ENCODE measurements at regions not wholly inside any gene's neighbourhood (a gene's known extent, or its start where the extent isn't known, plus 50 kb on each side); places are given as distances from the start of the nearest gene placed in this dataset.

DNA sequence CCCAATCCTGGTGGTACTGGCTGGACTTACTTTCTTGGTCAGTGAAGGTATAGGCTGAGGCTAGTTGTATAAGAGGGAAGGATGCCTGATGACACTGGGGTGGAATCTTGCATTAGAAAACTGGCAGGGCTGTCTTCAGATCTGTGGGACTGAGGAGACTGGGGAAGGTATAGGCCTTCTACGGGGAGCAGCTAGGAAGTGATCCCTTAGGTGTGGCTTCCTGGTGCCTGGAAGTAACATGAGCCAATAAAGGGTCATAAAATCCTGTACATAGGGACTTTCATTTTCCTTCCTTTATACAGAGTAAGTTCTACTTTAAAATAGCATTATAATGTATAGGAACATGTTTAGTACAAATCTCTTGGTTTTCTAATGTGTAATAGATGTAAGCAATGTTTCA, 716.8 kb downstream of the LRFN5 start:
- TF ChIP-seq JUNB (IDR thresholded peaks at IDR 0.05; ENCODE audit: unreplicated experiment) (no peak), ETS1 (IDR thresholded peaks at IDR 0.05) (no peak), EZH2 (IDR thresholded peaks at IDR 0.05; ENCODE audit: low read depth, unreplicated experiment) (no peak), EZH2phosphoT487 (IDR thresholded peaks at IDR 0.05; ENCODE audit: unreplicated experiment) (no peak), POLR2AphosphoS5 (IDR thresholded peaks at IDR 0.05; ENCODE audit: low read depth) (no peak), ZNF331 (CRISPR knock-in tag; IDR thresholded peaks at IDR 0.05; ENCODE audit: low read depth) (no peak), REST (IDR thresholded peaks at IDR 0.05; ENCODE audit: unreplicated experiment) (no peak), ZNF114 (CRISPR knock-in tag; IDR thresholded peaks at IDR 0.05) (no peak), STAT1 (IDR thresholded peaks at IDR 0.05; ENCODE audit: unreplicated experiment) (no peak), CTCF (conservative IDR thresholded peaks at IDR 0.05; ENCODE audit: low read depth in 2 of 2) (no peak), CREB1 (CRISPR knock-in tag; IDR thresholded peaks at IDR 0.05; ENCODE audit: low read depth) (no peak)
- Histone ChIP-seq H3K79me2 (replicated peaks; ENCODE audit: insufficient read depth) (no peaks in the 10 kb centered on the region), H3K4me2 (no peak overlapping the region), H3K36me3 (ENCODE audit: insufficient read depth) (no peaks in the 10 kb centered on the region), H3K9me2 (ENCODE audit: insufficient read depth) (peaks cover 16% of the 10 kb centered on the region; the same call in 1 of the 2 replicates), H2AFZ (no peak overlapping the region), H4K20me1 (replicated peaks; ENCODE audit: insufficient read depth) (no peaks in the 10 kb centered on the region), H3F3A (replicated peaks; ENCODE audit: low read depth) (no peaks in the 10 kb centered on the region), H3K4me1 (ENCODE audit: insufficient read depth) (no peaks in the 10 kb centered on the region), H3K27ac (ENCODE audit: low read depth) (no peak overlapping the region), H3K4me3 (no peak overlapping the region), H3K27me3 (ENCODE audit: insufficient read depth) (no peaks in the 10 kb centered on the region)
- Mint-ChIP-seq H3K4me1 (no peaks in the 10 kb centered on the region), H3K36me3 (ENCODE audit: low read depth) (peaks cover 23% of the 10 kb centered on the region), H3K27ac (no peak overlapping the region), H3K4me3 (no peak overlapping the region), H3K27me3 (ENCODE audit: insufficient read depth, low read depth, poor library complexity) (peaks cover 3% of the 10 kb centered on the region), H3K9me3 (peaks cover 25% of the 10 kb centered on the region)
- no peak for ATAC-seq
- no peak for DNase-seq (ENCODE audit: low spot score)

All from GM23338 (cell line).